CD4-positive, alpha-beta T cell (primary cell): ENCODE measurements at regions not wholly inside any gene's neighbourhood (a gene's known extent, or its start where the extent isn't known, plus 50 kb on each side); places are given as distances from the start of the nearest gene placed in this dataset.

ENCODE experiments used
- ATAC-seq: fragments of 200-7000 bp; cut with Tn5 transposase; one replicate; pipeline ENCODE4 v1.10.0; 2022; ENCODE audit warnings: mild to moderate bottlenecking; ENCODE audit not compliant: poor library complexity
- CTCF ChIA-PET: fragments of 350-600 bp; sonication (Branson Sonifier 250); formaldehyde crosslinking; loops from one replicate; lab custom pipeline; 2021; ENCODE audit warnings: antibody characterized with exemption, inconsistent platforms; lab: Charles Lee
- POLR2A ChIA-PET: fragments of 350-600 bp; sonication (Branson Sonifier 250); formaldehyde crosslinking; loops from one replicate; lab custom pipeline; 2021; ENCODE audit warnings: antibody characterized with exemption, inconsistent platforms; lab: Charles Lee
- DNase-seq, 14 experiments: peaks; one replicate each; pipeline ENCODE4 v3.0.0-alpha.2; 2013 to 2020; ENCODE audit warnings: mixed read lengths in 2 of 14
- H3K27ac ChIP-seq, 2 donors: one replicate each; pipeline versions ENCODE4 v1.5.1 to v1.7.0; 2013; ENCODE audit warnings: low read length in 2 of 2, low read depth in 1 of 2, mild to moderate bottlenecking in 1 of 2
- H3K27me3 ChIP-seq, 2 experiments: 1 replicate in 1 of 2; 2 replicates in 1 of 2; pipeline versions ENCODE4 v1.6.1 to v1.7.0; 2013; ENCODE audit warnings: low read length in 2 of 2, control low read depth in 1 of 2, mild to moderate bottlenecking in 1 of 2, moderate library complexity in 1 of 2; ENCODE audit not compliant: insufficient read depth in 2 of 2, control insufficient read depth in 1 of 2
- H3K36me3 ChIP-seq: one replicate; pipeline ENCODE4 v1.6.1; 2013; ENCODE audit warnings: low read length, control low read depth; ENCODE audit not compliant: insufficient read depth
- H3K4me1 ChIP-seq: one replicate; pipeline ENCODE4 v1.6.1; 2013; ENCODE audit warnings: low read length, control low read depth; ENCODE audit not compliant: insufficient read depth
- H3K4me3 ChIP-seq: one replicate; pipeline ENCODE4 v1.5.1; 2013; ENCODE audit warnings: mild to moderate bottlenecking, low read length, moderate library complexity
- H3K9me3 ChIP-seq, 2 experiments: 1 replicate in 1 of 2; 2 replicates in 1 of 2; pipeline versions ENCODE4 v1.6.1 to v1.7.0; 2013; ENCODE audit warnings: low read length in 2 of 2, mild to moderate bottlenecking in 2 of 2, control low read depth in 1 of 2, moderate library complexity in 1 of 2; ENCODE audit not compliant: control insufficient read depth in 1 of 2, insufficient read depth in 1 of 2
- H3K27ac Mint-ChIP-seq: one replicate; pipeline ENCODE4 v1.8.0; 2020; ENCODE audit warnings: mixed read lengths
- H3K27me3 Mint-ChIP-seq: one replicate; pipeline ENCODE4 v1.8.0; 2021; ENCODE audit warnings: mixed read lengths
- H3K36me3 Mint-ChIP-seq: one replicate; pipeline ENCODE4 v1.8.0; 2021; ENCODE audit warnings: low read depth, mixed read lengths
- H3K4me1 Mint-ChIP-seq: one replicate; pipeline ENCODE4 v1.8.0; 2021; ENCODE audit warnings: low read depth, mixed read lengths
- H3K4me3 Mint-ChIP-seq: one replicate; pipeline ENCODE4 v1.8.0; 2020; ENCODE audit warnings: mild to moderate bottlenecking, mixed read lengths
- H3K9me3 Mint-ChIP-seq: one replicate; pipeline ENCODE4 v1.8.0; 2020; ENCODE audit warnings: mixed read lengths
- CTCF ChIP-seq: fragments of 200-600 bp; IDR thresholded peaks from one replicate; pipeline ENCODE4 v1.8.0; 2022; ENCODE audit warnings: antibody characterized with exemption, mild to moderate bottlenecking
- intact Hi-C, 2 experiments: fragments of 100-400 bp; cut with DNase I in 1 of 2; cut with micrococcal nuclease in 1 of 2; formaldehyde crosslinking; loops; one replicate each; pipeline versions ENCODE4 v1.15.1 to v1.9.0; 2023 to 2025; cut with DNase I, micrococcal nuclease

- Mint-ChIP-seq H3K9me3 (no peaks in the 10 kb centered on the region), H3K36me3 (no peaks in the 10 kb centered on the region), H3K4me1 (peaks cover 13% of the 10 kb centered on the region), H3K27me3 (no peaks in the 10 kb centered on the region), H3K27ac (no peak overlapping the region), H3K4me3 (no peak overlapping the region)
- H3K4me1 ChIP-seq = no peaks in the 10 kb centered on the region
- H3K4me3 ChIP-seq = no peak overlapping the region
- TF ChIP-seq CTCF = no peak
- intact Hi-C loops = no loop called here
- DNase-seq (no peak), ATAC-seq (no peak)
- peaks cover 0 to 7% of the 10 kb centered on the region in 2 experiments for H3K9me3 ChIP-seq
- H3K27me3 ChIP-seq = no peaks in the 10 kb centered on the region
- ChIA-PET POLR2A (no interaction called here), CTCF (no interaction called here)
- H3K27ac ChIP-seq = no peak overlapping the region
- H3K36me3 ChIP-seq = no peaks in the 10 kb centered on the region
These were observed 382.8 kb downstream of the BCL11B start for GRCh38 chr14:98888927-98889835.

DNA sequence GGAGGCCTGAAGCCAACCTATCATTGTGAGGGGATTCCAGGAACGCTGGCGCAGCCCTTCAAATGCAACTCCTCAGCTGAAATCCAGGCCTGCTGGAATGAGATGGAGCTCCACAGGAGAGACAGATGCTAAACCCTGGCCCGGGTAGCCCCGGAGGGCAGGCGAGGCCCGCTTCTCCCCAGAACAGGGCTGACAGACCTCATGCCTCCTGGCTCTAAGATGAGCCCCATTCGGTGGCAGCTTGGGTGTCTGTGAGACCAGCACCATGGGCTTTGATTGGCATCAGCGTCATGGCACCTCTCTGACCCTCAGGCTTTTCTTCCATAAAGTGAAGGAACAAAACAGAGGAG lies 382.2 kb downstream of the BCL11B start:
- H3K4me3 ChIP-seq = no peak overlapping the region
- Mint-ChIP-seq H3K9me3 (no peaks in the 10 kb centered on the region), H3K27ac (no peak overlapping the region), H3K4me1 (peaks cover 13% of the 10 kb centered on the region), H3K4me3 (no peak overlapping the region), H3K27me3 (no peaks in the 10 kb centered on the region), H3K36me3 (no peaks in the 10 kb centered on the region)
- H3K27me3 ChIP-seq = no peaks in the 10 kb centered on the region
- no peak for TF ChIP-seq CTCF
- no peaks in the 10 kb centered on the region for H3K4me1 ChIP-seq
- ChIA-PET CTCF (no interaction called here), POLR2A (no interaction called here)
- intact Hi-C loops = no loop called here
- no peaks in the 10 kb centered on the region for H3K36me3 ChIP-seq
- DNase-seq (no peak), ATAC-seq (no peak)
- H3K27ac ChIP-seq = no peak overlapping the region
- H3K9me3 ChIP-seq = peaks cover 0 to 7% of the 10 kb centered on the region in 2 experiments

DNA sequence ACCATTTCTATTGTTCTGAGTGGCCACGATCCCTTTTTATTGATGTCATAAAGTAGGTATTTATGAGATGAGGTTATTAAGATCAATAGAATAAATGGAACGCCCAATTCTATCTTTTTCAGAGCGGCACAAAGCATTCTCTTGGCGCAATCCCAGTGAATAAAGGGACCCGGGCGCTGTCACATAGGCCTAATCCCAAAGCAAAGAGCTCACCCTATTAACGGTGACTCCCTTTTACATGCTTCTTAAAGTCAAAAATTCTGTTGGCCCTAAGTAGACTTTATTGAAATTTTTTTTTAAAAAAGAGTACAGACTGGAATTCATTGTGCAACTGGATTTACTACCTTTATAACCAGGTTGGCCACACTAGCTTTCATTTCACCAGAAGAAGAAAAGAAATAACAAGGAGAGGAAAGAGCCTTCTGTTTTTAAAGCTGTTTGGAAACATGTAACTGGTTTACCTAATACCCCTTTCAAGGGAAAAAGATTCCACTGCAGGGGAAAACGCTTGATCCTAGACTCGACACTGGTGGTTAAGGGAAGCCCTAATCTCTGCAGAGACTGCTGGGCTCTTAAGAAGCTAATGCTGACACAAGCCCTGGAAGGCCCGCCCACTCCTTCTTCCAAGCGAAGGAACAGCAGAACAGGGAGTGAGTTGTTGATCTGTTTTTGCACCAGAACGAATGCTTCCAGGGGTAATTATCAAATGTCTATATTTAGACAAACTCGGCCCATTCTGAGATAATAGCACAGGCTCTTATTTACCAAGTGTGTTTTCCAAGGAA lies 381.2 kb downstream of the BCL11B start:
- ChIA-PET POLR2A (no interaction called here), CTCF (no interaction called here)
- Mint-ChIP-seq H3K9me3 (no peaks in the 10 kb centered on the region), H3K27ac (no peak overlapping the region), H3K27me3 (no peaks in the 10 kb centered on the region), H3K4me1 (peaks cover 13% of the 10 kb centered on the region), H3K4me3 (no peak overlapping the region), H3K36me3 (no peaks in the 10 kb centered on the region)
- no peak for DNase-seq
- TF ChIP-seq CTCF = no peak
- no peak overlapping the region for H3K4me3 ChIP-seq
- H3K36me3 ChIP-seq = no peaks in the 10 kb centered on the region
- intact Hi-C loops = no loop called here
- no peaks in the 10 kb centered on the region for H3K27me3 ChIP-seq
- ATAC-seq = no peak
- H3K4me1 ChIP-seq = no peaks in the 10 kb centered on the region
- peaks cover 0 to 7% of the 10 kb centered on the region in 2 experiments for H3K9me3 ChIP-seq
- H3K27ac ChIP-seq = no peak overlapping the region
